CD4-positive, CD25-positive, alpha-beta regulatory T cell (primary cell): ENCODE measurements at regions not wholly inside any gene's neighbourhood (a gene's known extent, or its start where the extent isn't known, plus 50 kb on each side); places are given as distances from the start of the nearest gene placed in this dataset.
A peak's percentile ranks its signal among the peaks of the same experiment; 100 is the strongest.

ENCODE experiments used
- ATAC-seq, 2 donors: fragments of 150-1000 bp; cut with Tn5 transposase; one replicate each; pipeline ENCODE4 v1.10.0; 2021; ENCODE audit warnings: low read depth in 2 of 2, moderate number of reproducible peaks in 2 of 2, moderate library complexity in 1 of 2
- DNase-seq, 3 donors: peaks; one replicate each; pipeline versions ENCODE4 v3.0.0 to v3.0.0-alpha.2; 2012 to 2022; ENCODE audit warnings: mixed read lengths in 1 of 3
- H3K27ac ChIP-seq: one replicate; pipeline ENCODE4 v1.7.0; 2013; ENCODE audit warnings: mild to moderate bottlenecking, low read length; ENCODE audit not compliant: insufficient read depth, poor library complexity, severe bottlenecking
- H3K27me3 ChIP-seq: one replicate; pipeline ENCODE4 v1.7.0; 2013; ENCODE audit warnings: low read length; ENCODE audit not compliant: control insufficient read depth, insufficient read depth
- H3K36me3 ChIP-seq: one replicate; pipeline ENCODE4 v1.7.0; 2013; ENCODE audit warnings: mild to moderate bottlenecking, low read length, moderate library complexity; ENCODE audit not compliant: control insufficient read depth, insufficient read depth
- H3K4me1 ChIP-seq: 2 replicates; pipeline ENCODE4 v1.7.0; 2013; ENCODE audit warnings: mild to moderate bottlenecking, low read length; ENCODE audit not compliant: insufficient read depth, control insufficient read depth, poor library complexity, severe bottlenecking
- H3K4me3 ChIP-seq: one replicate; pipeline ENCODE4 v1.7.0; 2013; ENCODE audit warnings: low read depth, mild to moderate bottlenecking, low read length, moderate library complexity
- H3K9me3 ChIP-seq, 2 experiments: 1 replicate in 1 of 2; 2 replicates in 1 of 2; pipeline ENCODE4 v1.7.0; 2013; ENCODE audit warnings: low read length in 2 of 2, mild to moderate bottlenecking in 1 of 2, moderate library complexity in 1 of 2; ENCODE audit not compliant: control insufficient read depth in 2 of 2
- H3K27ac Mint-ChIP-seq, 3 donors: one replicate each; pipeline ENCODE4 v1.8.0; 2020 to 2022; ENCODE audit warnings: mild to moderate bottlenecking in 3 of 3, mixed read lengths in 3 of 3, moderate library complexity in 2 of 3
- H3K27me3 Mint-ChIP-seq: one replicate; pipeline ENCODE4 v1.8.0; 2022; ENCODE audit warnings: mild to moderate bottlenecking, mixed read lengths
- H3K36me3 Mint-ChIP-seq: one replicate; pipeline ENCODE4 v1.8.0; 2020; ENCODE audit warnings: mixed read lengths
- H3K4me1 Mint-ChIP-seq, 4 donors: one replicate each; pipeline ENCODE4 v1.8.0; 2020 to 2022; ENCODE audit warnings: mixed read lengths in 4 of 4, mild to moderate bottlenecking in 1 of 4
- H3K4me3 Mint-ChIP-seq, 4 donors: one replicate each; pipeline ENCODE4 v1.8.0; 2020 to 2022; ENCODE audit warnings: mild to moderate bottlenecking in 4 of 4, mixed read lengths in 4 of 4, moderate library complexity in 3 of 4
- H3K9me3 Mint-ChIP-seq, 7 donors: one replicate each; pipeline ENCODE4 v1.8.0; 2020 to 2022; ENCODE audit warnings: mixed read lengths in 7 of 7, mild to moderate bottlenecking in 3 of 7, moderate library complexity in 2 of 7

DNA sequence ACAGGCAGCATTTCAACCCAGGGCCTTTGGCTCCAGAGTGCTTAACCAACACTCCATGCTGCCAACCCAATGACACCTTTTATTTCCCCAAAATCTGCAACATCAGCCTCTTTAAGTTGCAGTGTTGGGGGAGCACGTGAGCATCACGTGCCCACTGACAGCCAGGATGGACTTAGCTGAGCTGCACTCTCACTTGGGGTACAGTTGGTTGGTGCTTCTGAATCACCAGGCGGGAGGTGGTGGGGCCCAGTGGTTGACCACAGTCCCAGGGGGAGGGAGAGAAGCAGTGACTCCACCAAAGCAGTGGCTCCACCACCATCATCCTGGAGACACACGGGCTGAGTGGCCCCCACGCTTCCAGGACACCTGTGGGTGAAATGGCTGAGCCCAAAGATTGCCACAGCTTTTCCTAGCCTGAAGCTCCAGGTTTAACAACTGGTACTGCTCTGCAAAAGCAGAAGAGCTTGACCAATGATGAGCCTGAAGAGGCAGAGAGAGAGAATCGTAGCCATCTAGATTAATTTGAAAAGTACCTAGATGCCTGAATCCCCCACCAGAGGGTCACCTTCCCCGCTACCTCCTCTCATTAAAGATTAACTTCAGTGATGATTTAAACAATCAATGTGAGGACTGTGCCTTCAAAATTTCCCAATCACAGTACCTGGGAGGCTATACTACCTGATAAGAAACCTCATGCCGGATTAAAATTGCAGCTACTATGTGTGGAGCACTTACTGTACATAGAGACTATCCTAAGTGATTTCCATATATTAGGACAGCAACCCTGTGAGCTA, 193.8 kb downstream of the FOXO1 start:
- Mint-ChIP-seq H3K4me1 (peaks cover 5 to 44% (median 20%) of the 10 kb centered on the region in 4 donors), H3K36me3 (peaks cover 13% of the 10 kb centered on the region), H3K27me3 (no peaks in the 10 kb centered on the region), H3K9me3 (peaks cover 0 to 11% (median 0%) of the 10 kb centered on the region in 7 donors), H3K4me3 (no peak overlapping the region), H3K27ac (peak overlapping the region in 2 of 3 donors; percentile 54 to 71)
- ATAC-seq = no peak
- Histone ChIP-seq H3K4me1 (no peaks in the 10 kb centered on the region), H3K36me3 (no peaks in the 10 kb centered on the region), H3K27me3 (no peaks in the 10 kb centered on the region), H3K4me3 (no peak overlapping the region), H3K27ac (no peak overlapping the region), H3K9me3 (no peaks in the 10 kb centered on the region)
- no peak for DNase-seq

DNA sequence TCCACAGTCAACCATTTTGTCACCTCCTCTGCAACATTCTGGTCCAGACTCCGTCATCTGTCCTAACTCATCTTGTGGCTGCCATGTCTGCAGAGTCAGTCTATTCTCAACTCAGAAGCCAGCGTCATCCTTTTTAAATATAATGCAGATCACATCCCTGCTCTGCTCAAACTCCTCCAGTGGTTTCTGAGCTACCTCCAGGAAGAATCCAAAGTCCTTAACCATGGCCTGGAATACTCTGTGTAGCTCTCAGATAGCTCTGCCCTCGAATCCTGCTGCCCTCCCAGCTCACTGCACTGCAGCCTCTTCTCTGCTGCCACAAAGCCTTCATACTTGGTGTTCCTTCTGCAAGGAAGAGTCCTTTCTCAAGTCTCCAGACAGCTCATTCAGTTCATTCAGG, 190.8 kb downstream of the FOXO1 start:
- Mint-ChIP-seq H3K4me1 (peaks cover 0 to 63% (median 26%) of the 10 kb centered on the region in 4 donors), H3K9me3 (peaks cover 0 to 4% (median 0%) of the 10 kb centered on the region in 7 donors), H3K27ac (peak overlapping the region in 1 of 3 donors; percentile 36), H3K27me3 (no peaks in the 10 kb centered on the region), H3K4me3 (no peak overlapping the region), H3K36me3 (peaks cover 7% of the 10 kb centered on the region)
- ATAC-seq (no peak), DNase-seq (no peak)
- Histone ChIP-seq H3K36me3 (no peaks in the 10 kb centered on the region), H3K4me1 (peaks cover 6% of the 10 kb centered on the region), H3K27me3 (no peaks in the 10 kb centered on the region), H3K4me3 (no peak overlapping the region), H3K9me3 (no peaks in the 10 kb centered on the region), H3K27ac (no peak overlapping the region)

DNA sequence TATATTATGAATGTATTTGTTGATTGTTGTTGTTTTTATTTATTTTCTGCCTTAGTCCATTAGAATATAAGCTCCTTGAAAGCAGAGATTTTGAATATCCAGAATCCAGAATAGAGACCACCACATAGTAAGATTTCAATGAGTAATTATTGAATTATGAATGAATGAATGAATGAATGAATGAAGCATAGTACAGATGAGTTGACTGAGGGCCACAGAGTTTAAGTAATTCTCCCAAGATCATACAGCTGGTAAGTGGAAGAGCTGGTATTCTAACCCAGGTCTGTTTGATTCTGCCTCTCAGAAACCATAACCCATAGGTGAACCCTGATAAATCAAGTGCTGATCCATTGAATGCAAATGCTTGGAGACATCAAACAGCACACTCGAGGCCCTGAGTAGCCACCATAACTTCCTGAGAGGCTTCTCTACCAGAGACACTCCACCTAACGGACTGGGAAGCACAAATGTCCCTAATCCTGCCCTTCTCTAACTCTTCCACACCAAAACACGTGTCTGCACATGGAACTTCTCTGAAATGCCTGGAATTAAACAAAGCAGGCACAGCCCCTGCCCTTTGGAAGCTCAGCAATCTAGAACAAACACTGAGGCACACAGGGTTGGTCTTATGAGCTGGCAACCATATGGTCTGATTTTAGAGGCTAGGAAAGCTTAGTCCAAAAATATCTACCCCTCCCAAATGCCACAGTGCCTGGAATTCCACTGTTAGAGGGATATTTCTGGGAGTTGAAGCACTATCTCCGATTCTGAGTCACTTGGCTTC, 190.1 kb downstream of the FOXO1 start:
- DNase-seq = no peak
- Histone ChIP-seq H3K27ac (no peak overlapping the region), H3K9me3 (no peaks in the 10 kb centered on the region), H3K4me1 (peaks cover 13% of the 10 kb centered on the region), H3K4me3 (no peak overlapping the region), H3K27me3 (no peaks in the 10 kb centered on the region), H3K36me3 (no peaks in the 10 kb centered on the region)
- Mint-ChIP-seq H3K4me1 (peaks cover 7 to 68% (median 31%) of the 10 kb centered on the region in 4 donors), H3K27ac (peak overlapping the region in 1 of 3 donors; percentile 36), H3K27me3 (no peaks in the 10 kb centered on the region), H3K9me3 (peaks cover 0 to 4% (median 0%) of the 10 kb centered on the region in 7 donors), H3K36me3 (peaks cover 5% of the 10 kb centered on the region), H3K4me3 (no peak overlapping the region)
- no peak for ATAC-seq

DNA sequence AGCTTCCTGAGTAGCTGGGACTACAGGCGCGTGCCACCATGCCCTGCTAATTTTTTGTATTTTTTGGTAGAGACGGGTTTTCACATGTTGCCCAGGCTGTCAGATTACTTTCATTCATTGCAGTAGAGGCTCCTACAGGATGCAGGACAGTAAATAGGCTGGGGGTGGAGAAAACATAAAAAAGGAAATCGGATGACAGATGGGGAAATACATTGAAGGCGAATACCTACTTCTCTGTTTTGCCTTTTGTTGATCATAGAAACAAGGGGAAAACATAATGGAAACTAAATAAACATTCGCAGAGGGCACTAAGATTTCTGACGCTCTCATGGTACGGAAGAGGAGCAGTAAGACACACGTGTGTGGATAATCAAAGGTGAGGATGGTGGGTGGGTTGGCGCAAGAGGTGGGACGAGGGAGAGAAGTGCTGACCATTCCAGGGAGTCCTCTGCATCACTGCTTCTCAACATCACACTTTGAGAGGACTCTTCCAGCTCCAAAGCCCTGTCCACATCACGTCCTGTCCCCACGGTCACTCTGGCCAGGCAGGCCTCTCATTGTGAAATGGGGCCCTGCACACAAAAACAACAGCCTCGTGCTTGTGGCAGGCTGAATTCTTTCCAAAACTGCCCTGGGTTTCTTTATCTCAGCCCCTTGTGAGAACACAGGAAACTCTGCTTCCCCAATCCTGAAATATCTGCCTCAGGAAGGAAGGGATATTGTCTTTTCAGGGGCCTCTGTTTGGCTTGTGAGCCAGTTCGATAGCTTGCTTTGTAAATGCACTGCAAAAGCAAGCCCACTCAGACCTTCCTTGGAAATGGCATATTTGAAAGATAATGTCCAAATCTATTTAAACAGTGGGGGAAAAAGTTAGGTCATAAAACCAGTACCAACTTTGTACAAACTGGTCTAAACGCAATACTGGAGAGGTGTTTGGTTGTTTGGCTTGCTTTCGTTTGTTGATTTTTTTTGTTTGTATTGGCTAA, 188.5 kb downstream of the FOXO1 start:
- ATAC-seq (no peak), DNase-seq (no peak)
- Histone ChIP-seq H3K4me3 (no peak overlapping the region), H3K36me3 (no peaks in the 10 kb centered on the region), H3K9me3 (no peaks in the 10 kb centered on the region), H3K27me3 (no peaks in the 10 kb centered on the region), H3K27ac (no peak overlapping the region), H3K4me1 (peaks cover 24% of the 10 kb centered on the region)
- H3K4me3 Mint-ChIP-seq = peak overlapping the region in 1 of 4 donors; percentile 15
- H3K36me3 Mint-ChIP-seq = peaks cover 3% of the 10 kb centered on the region
- H3K27me3 Mint-ChIP-seq = no peaks in the 10 kb centered on the region
- peaks cover 0 to 4% (median 0%) of the 10 kb centered on the region in 7 donors for H3K9me3 Mint-ChIP-seq
- peak overlapping the region in 2 of 3 donors; percentile 55 to 74 for H3K27ac Mint-ChIP-seq
- peaks cover 8 to 81% (median 39%) of the 10 kb centered on the region in 4 donors for H3K4me1 Mint-ChIP-seq

DNA sequence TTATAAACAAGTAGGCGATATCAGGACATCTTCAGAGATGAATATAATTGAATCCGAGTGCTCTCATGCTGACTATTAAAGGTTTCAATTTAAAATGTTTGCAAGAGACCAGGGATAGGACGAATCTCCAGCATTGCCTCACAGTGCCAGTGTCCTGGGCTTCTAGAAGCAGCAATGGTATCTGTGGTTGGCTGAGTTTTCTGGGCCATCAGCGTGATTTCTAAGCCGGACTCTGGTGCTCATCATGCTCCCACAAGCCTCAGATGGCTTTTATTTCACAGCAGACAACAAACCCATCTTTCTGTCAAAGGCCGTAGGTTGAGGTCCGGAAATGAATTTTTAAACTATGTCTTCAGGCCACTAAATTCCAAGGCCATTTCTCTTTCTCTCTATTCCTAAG, 187.7 kb downstream of the FOXO1 start:
- no peak for ATAC-seq
- Histone ChIP-seq H3K9me3 (no peaks in the 10 kb centered on the region), H3K4me3 (no peak overlapping the region), H3K27me3 (no peaks in the 10 kb centered on the region), H3K27ac (no peak overlapping the region), H3K4me1 (peaks cover 32% of the 10 kb centered on the region), H3K36me3 (no peaks in the 10 kb centered on the region)
- no peak for DNase-seq
- H3K4me3 Mint-ChIP-seq = no peak overlapping the region
- peaks cover 8 to 81% (median 43%) of the 10 kb centered on the region in 4 donors for H3K4me1 Mint-ChIP-seq
- H3K27me3 Mint-ChIP-seq = no peaks in the 10 kb centered on the region
- H3K36me3 Mint-ChIP-seq = peaks cover 3% of the 10 kb centered on the region
- H3K9me3 Mint-ChIP-seq = peaks cover 0 to 4% (median 0%) of the 10 kb centered on the region in 7 donors
- peak overlapping the region in 1 of 3 donors; percentile 11 for H3K27ac Mint-ChIP-seq

DNA sequence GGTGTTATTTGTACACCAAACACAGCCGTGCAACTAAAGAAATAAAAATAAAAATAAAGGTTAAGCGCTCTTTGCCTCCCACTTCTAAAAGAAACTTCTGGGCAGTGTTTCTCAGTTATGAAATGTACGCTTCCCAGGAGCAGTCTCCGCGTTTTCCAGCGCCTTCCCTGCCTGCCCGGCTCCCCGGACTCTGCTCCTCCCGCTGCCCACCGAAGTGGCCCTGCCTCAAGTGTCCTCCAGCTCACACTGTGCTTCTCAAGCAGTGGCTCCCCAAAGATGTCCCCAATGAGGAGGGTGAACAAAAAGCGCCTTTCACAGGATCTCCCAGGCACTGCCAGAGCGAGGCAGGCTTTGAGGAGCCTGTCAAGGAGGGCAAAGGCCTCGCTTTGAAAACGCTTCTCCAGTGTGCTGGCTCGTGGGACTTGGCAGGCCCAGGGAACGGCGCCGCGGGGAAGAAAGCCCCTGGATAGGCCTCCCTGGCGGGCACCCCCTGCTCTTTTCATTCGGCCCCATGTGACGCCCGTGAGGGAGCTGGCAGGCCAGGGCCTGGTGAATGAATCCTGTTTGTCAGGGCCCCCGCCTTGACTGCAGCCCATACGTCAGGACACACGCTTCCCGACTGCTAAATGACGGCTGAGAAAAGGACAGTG, 187.1 kb downstream of the FOXO1 start:
- H3K9me3 Mint-ChIP-seq = peaks cover 0 to 4% (median 0%) of the 10 kb centered on the region in 7 donors
- DNase-seq = no peak
- H3K4me1 Mint-ChIP-seq = peaks cover 12 to 81% (median 48%) of the 10 kb centered on the region in 4 donors
- H3K27me3 Mint-ChIP-seq = no peaks in the 10 kb centered on the region
- H3K9me3 ChIP-seq = no peaks in the 10 kb centered on the region
- H3K27me3 ChIP-seq = no peaks in the 10 kb centered on the region
- peaks cover 3% of the 10 kb centered on the region for H3K36me3 Mint-ChIP-seq
- no peak overlapping the region for H3K4me3 ChIP-seq
- H3K4me3 Mint-ChIP-seq = peak overlapping the region in 2 of 4 donors; percentile 33 to 52
- no peak overlapping the region for H3K27ac ChIP-seq
- no peaks in the 10 kb centered on the region for H3K36me3 ChIP-seq
- ATAC-seq = no peak
- H3K4me1 ChIP-seq = peaks cover 38% of the 10 kb centered on the region
- peak overlapping the region in 1 of 3 donors; percentile 43 for H3K27ac Mint-ChIP-seq
